ENCODE measurements at regions not wholly inside any gene's neighbourhood (a gene's known extent, or its start where the extent isn't known, plus 50 kb on each side); places are given as distances from the start of the nearest gene placed in this dataset.

GRCh38 chr7:93678185-93678584 is 103.7 kb upstream of the CALCR start:
- TF ChIP-seq, protein P1, sequence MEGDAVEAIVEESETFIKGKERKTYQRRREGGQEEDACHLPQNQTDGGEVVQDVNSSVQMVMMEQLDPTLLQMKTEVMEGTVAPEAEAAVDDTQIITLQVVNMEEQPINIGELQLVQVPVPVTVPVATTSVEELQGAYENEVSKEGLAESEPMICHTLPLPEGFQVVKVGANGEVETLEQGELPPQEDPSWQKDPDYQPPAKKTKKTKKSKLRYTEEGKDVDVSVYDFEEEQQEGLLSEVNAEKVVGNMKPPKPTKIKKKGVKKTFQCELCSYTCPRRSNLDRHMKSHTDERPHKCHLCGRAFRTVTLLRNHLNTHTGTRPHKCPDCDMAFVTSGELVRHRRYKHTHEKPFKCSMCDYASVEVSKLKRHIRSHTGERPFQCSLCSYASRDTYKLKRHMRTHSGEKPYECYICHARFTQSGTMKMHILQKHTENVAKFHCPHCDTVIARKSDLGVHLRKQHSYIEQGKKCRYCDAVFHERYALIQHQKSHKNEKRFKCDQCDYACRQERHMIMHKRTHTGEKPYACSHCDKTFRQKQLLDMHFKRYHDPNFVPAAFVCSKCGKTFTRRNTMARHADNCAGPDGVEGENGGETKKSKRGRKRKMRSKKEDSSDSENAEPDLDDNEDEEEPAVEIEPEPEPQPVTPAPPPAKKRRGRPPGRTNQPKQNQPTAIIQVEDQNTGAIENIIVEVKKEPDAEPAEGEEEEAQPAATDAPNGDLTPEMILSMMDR (IDR thresholded peaks at IDR 0.05): no peak
- no peak for TF ChIP-seq POLR2A (IDR thresholded peaks at IDR 0.05)
